Keratinocyte (primary cell): ENCODE measurements at regions not wholly inside any gene's neighbourhood (a gene's known extent, or its start where the extent isn't known, plus 50 kb on each side); places are given as distances from the start of the nearest gene placed in this dataset.

ENCODE experiments used
- CTCF ChIP-seq, 3 experiments: IDR thresholded peaks in 1 of 3; conservative IDR thresholded peaks in 1 of 3; optimal IDR thresholded peaks in 1 of 3; 2 replicates in 2 of 3; 3 replicates in 1 of 3; pipeline versions ENCODE3 to v1.5.1; 2011; ENCODE audit warnings: low read length in 3 of 3, mild to moderate bottlenecking in 3 of 3, moderate library complexity in 2 of 3, control low read depth in 1 of 3, inconsistent platforms in 1 of 3; ENCODE audit not compliant: insufficient read depth in 2 of 3; ENCODE audit errors: extremely low read depth in 1 of 3
- EZH2 ChIP-seq: IDR thresholded peaks from one replicate; pipeline ENCODE4 v1.6.1; 2012; ENCODE audit warnings: inconsistent platforms, mild to moderate bottlenecking, low read length, moderate library complexity

- TF ChIP-seq CTCF (optimal IDR thresholded peaks at IDR 0.05 in 1 of 3, IDR thresholded peaks at IDR 0.05 in 1 of 3, conservative IDR thresholded peaks at IDR 0.05 in 1 of 3; ENCODE audit: extremely low read depth in 1 of 3, insufficient read depth in 2 of 3, low read length in 3 of 3) = no peak
- no peak for TF ChIP-seq EZH2
These were observed 246.6 kb upstream of the LRFN5 start for GRCh38 chr14:41360126-41360525.
